ENCODE measurements at regions not wholly inside any gene's neighbourhood (a gene's known extent, or its start where the extent isn't known, plus 50 kb on each side); places are given as distances from the start of the nearest gene placed in this dataset.

- H3K9me2 ChIP-seq (ENCODE audit: low read depth, low read length): no peaks in the 10 kb centered on the region
- H3K9ac ChIP-seq (ENCODE audit: low read length): no peak overlapping the region
- no peaks in the 10 kb centered on the region for H3K79me2 ChIP-seq (ENCODE audit: insufficient read depth, low read length)
- H3K27ac ChIP-seq (ENCODE audit: low read depth, low read length, poor library complexity, severe bottlenecking): no peak overlapping the region
- no peaks in the 10 kb centered on the region for H4K20me1 ChIP-seq (ENCODE audit: insufficient read depth, low read length)
- H3K36me3 ChIP-seq (ENCODE audit: insufficient read depth, low read length): no peaks in the 10 kb centered on the region
- no peaks in the 10 kb centered on the region for H3K4me1 ChIP-seq (ENCODE audit: insufficient read depth, low read length, severe bottlenecking)
- no peaks in the 10 kb centered on the region for H3K9me3 ChIP-seq (ENCODE audit: low read length)
- no peak for TF ChIP-seq EZH2 (IDR thresholded peaks at IDR 0.05; ENCODE audit: borderline replicate concordance, low read length)
- TF ChIP-seq, protein P1, sequence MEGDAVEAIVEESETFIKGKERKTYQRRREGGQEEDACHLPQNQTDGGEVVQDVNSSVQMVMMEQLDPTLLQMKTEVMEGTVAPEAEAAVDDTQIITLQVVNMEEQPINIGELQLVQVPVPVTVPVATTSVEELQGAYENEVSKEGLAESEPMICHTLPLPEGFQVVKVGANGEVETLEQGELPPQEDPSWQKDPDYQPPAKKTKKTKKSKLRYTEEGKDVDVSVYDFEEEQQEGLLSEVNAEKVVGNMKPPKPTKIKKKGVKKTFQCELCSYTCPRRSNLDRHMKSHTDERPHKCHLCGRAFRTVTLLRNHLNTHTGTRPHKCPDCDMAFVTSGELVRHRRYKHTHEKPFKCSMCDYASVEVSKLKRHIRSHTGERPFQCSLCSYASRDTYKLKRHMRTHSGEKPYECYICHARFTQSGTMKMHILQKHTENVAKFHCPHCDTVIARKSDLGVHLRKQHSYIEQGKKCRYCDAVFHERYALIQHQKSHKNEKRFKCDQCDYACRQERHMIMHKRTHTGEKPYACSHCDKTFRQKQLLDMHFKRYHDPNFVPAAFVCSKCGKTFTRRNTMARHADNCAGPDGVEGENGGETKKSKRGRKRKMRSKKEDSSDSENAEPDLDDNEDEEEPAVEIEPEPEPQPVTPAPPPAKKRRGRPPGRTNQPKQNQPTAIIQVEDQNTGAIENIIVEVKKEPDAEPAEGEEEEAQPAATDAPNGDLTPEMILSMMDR (IDR thresholded peaks at IDR 0.05; ENCODE audit: low read length): no peak
- H3K4me3 ChIP-seq (ENCODE audit: low read depth, low read length, poor library complexity, severe bottlenecking): no peak overlapping the region
- H3K27me3 ChIP-seq (ENCODE audit: insufficient read depth, low read length): no peaks in the 10 kb centered on the region
- no peaks in the 10 kb centered on the region for H3F3A ChIP-seq (ENCODE audit: insufficient read depth, low read length)
- H3K4me2 ChIP-seq (ENCODE audit: low read length): no peak overlapping the region
- no peak overlapping the region for H2AFZ ChIP-seq (ENCODE audit: low read length)
Observed at GRCh38 chr11:80082406-80082805, 641.6 kb upstream of the TENM4 start.

- Histone ChIP-seq H3K9me2 (ENCODE audit: low read depth, low read length) (no peaks in the 10 kb centered on the region), H3K4me3 (ENCODE audit: low read depth, low read length, poor library complexity, severe bottlenecking) (no peak overlapping the region), H3K9me3 (ENCODE audit: low read length) (no peaks in the 10 kb centered on the region), H3K27me3 (ENCODE audit: insufficient read depth, low read length) (no peaks in the 10 kb centered on the region), H2AFZ (ENCODE audit: low read length) (no peak overlapping the region), H3K9ac (ENCODE audit: low read length) (no peak overlapping the region), H3K4me1 (ENCODE audit: insufficient read depth, low read length, severe bottlenecking) (no peaks in the 10 kb centered on the region), H4K20me1 (ENCODE audit: insufficient read depth, low read length) (no peaks in the 10 kb centered on the region), H3K79me2 (ENCODE audit: insufficient read depth, low read length) (no peaks in the 10 kb centered on the region), H3K27ac (ENCODE audit: low read depth, low read length, poor library complexity, severe bottlenecking) (no peak overlapping the region), H3F3A (ENCODE audit: insufficient read depth, low read length) (no peaks in the 10 kb centered on the region), H3K4me2 (ENCODE audit: low read length) (no peak overlapping the region), H3K36me3 (ENCODE audit: insufficient read depth, low read length) (no peaks in the 10 kb centered on the region)
- TF ChIP-seq, protein P1 (IDR thresholded peaks at IDR 0.05; ENCODE audit: low read length): no peak
- no peak for TF ChIP-seq EZH2 (IDR thresholded peaks at IDR 0.05; ENCODE audit: borderline replicate concordance, low read length)
Observed at GRCh38 chr11:80077113-80077512, 636.3 kb upstream of the TENM4 start.

DNA sequence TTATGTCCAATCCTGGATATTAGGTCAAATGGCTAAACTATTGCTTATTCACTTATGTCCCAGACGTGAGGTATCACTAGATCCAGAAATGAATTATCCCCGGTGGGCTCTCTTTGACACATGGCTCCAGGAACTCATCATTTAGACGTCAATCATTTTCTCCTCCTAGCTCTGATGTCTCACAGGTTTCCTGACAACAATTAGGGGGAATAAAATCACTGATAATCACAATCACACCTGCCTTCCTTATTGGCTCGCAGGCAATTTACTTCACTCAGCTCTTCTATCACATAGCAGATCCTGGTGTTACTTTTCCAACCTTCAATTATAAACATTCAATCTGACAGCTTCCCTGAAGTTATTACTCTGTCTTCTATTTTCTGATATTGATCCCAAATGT is 634.0 kb upstream of the TENM4 start:
- no peak for TF ChIP-seq EZH2 (IDR thresholded peaks at IDR 0.05; ENCODE audit: borderline replicate concordance, low read length)
- TF ChIP-seq, protein P1 (IDR thresholded peaks at IDR 0.05; ENCODE audit: low read length): no peak
- Histone ChIP-seq H4K20me1 (ENCODE audit: insufficient read depth, low read length) (no peaks in the 10 kb centered on the region), H3K4me2 (ENCODE audit: low read length) (no peak overlapping the region), H2AFZ (ENCODE audit: low read length) (no peak overlapping the region), H3K4me1 (ENCODE audit: insufficient read depth, low read length, severe bottlenecking) (no peaks in the 10 kb centered on the region), H3K27ac (ENCODE audit: low read depth, low read length, poor library complexity, severe bottlenecking) (no peak overlapping the region), H3K9me3 (ENCODE audit: low read length) (no peaks in the 10 kb centered on the region), H3K79me2 (ENCODE audit: insufficient read depth, low read length) (no peaks in the 10 kb centered on the region), H3K27me3 (ENCODE audit: insufficient read depth, low read length) (no peaks in the 10 kb centered on the region), H3K4me3 (ENCODE audit: low read depth, low read length, poor library complexity, severe bottlenecking) (no peak overlapping the region), H3K9me2 (ENCODE audit: low read depth, low read length) (no peaks in the 10 kb centered on the region), H3K9ac (ENCODE audit: low read length) (no peak overlapping the region), H3F3A (ENCODE audit: insufficient read depth, low read length) (no peaks in the 10 kb centered on the region), H3K36me3 (ENCODE audit: insufficient read depth, low read length) (no peaks in the 10 kb centered on the region)

All from OCI-LY1 (cell line).